ENCODE measurements at regions not wholly inside any gene's neighbourhood (a gene's known extent, or its start where the extent isn't known, plus 50 kb on each side); places are given as distances from the start of the nearest gene placed in this dataset.

DNA sequence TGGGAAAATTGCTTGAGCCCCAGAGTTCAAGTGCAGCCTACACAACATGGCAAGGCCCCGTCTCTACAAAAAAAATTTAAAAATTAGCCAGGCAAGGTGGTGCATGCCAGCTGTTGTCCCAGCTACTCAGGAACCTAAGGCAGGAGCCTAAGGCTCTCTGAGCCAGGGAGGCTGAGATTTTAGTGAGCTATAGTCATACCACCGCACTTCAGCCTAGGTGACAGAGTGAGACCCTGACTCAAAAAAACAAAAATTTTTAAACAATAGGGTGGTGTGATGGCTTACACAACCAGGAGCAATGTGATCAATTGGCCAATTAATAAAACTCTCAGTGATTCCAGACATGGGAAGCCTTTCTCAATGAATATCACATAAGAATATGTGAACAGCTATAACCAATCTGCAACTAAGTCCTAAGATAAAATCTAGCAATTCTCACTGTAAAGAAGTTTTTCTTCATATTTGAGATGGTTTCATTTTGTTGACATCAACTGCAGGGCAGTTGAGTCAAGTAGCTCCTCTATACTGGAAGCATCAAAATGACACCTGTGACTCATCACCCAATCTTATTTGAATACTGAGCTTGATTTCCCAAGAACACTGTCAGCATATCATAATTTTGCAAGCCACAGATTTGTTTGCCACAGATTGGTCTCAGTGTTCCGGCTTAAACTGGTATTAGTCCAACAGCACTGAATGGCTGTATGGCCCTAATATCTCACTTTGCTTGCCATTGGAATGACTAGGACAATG is 169.0 kb upstream of the GJE1 start:
- TF ChIP-seq ZNF274 (IDR thresholded peaks at IDR 0.05; ENCODE audit: low read depth, low read length) (no peak), YY1 (IDR thresholded peaks at IDR 0.05; ENCODE audit: insufficient read depth, insufficient read length) (no peak)
